ENCODE measurements at regions not wholly inside any gene's neighbourhood (a gene's known extent, or its start where the extent isn't known, plus 50 kb on each side); places are given as distances from the start of the nearest gene placed in this dataset.

GRCh38 chr2:118496870-118497611 is 350.4 kb downstream of the EN1 start:
- DNase-seq: no peak

- DNase-seq: no peak
Measured at GRCh38 chr2:118496467-118496866, 351.0 kb downstream of the EN1 start.

GRCh38 chr2:118495290-118495689 is 352.2 kb downstream of the EN1 start:
- no peak for DNase-seq

- no peak for DNase-seq
Measured at GRCh38 chr2:118493213-118493612, 354.2 kb downstream of the EN1 start.

- no peak for DNase-seq
Measured at GRCh38 chr2:118492335-118492734, 355.1 kb downstream of the EN1 start.

- no peak for DNase-seq
Measured at GRCh38 chr2:118490330-118490729, 357.1 kb downstream of the EN1 start.

GRCh38 chr2:118489712-118490299 is 357.6 kb downstream of the EN1 start:
- no peak for DNase-seq

- DNase-seq: no peak
Measured at GRCh38 chr2:118481299-118481698, 366.1 kb downstream of the EN1 start.

GRCh38 chr2:118479020-118479419 is 368.4 kb downstream of the EN1 start:
- DNase-seq: no peak

GRCh38 chr2:118477111-118477862 is 370.2 kb downstream of the EN1 start:
- DNase-seq: no peak

GRCh38 chr2:118475622-118476205 is 371.7 kb downstream of the EN1 start:
- no peak for DNase-seq

- DNase-seq: no peak
Measured at GRCh38 chr2:118474541-118474920, 372.9 kb downstream of the EN1 start.

GRCh38 chr2:118473846-118474540 is 373.5 kb downstream of the EN1 start:
- DNase-seq: no peak

- no peak for DNase-seq
Measured at GRCh38 chr2:118473241-118473640, 374.2 kb downstream of the EN1 start.

GRCh38 chr2:118470297-118470696 is 377.2 kb downstream of the EN1 start:
- DNase-seq: no peak

GRCh38 chr2:118469103-118469502 is 378.3 kb downstream of the EN1 start:
- no peak for DNase-seq

- DNase-seq: no peak
Measured at GRCh38 chr2:118464546-118465265, 376.4 kb downstream of the INSIG2 start.

GRCh38 chr2:118464046-118464445 is 375.8 kb downstream of the INSIG2 start:
- no peak for DNase-seq

- DNase-seq: no peak
Measured at GRCh38 chr2:118460425-118460824, 372.2 kb downstream of the INSIG2 start.

GRCh38 chr2:118459426-118459825 is 371.2 kb downstream of the INSIG2 start:
- no peak for DNase-seq

- DNase-seq: no peak
Measured at GRCh38 chr2:118457951-118458350, 369.7 kb downstream of the INSIG2 start.

GRCh38 chr2:118449401-118449800 is 361.1 kb downstream of the INSIG2 start:
- no peak for DNase-seq

All from GOT3 (cell line).